ENCODE measurements at regions not wholly inside any gene's neighbourhood (a gene's known extent, or its start where the extent isn't known, plus 50 kb on each side); places are given as distances from the start of the nearest gene placed in this dataset.

DNA sequence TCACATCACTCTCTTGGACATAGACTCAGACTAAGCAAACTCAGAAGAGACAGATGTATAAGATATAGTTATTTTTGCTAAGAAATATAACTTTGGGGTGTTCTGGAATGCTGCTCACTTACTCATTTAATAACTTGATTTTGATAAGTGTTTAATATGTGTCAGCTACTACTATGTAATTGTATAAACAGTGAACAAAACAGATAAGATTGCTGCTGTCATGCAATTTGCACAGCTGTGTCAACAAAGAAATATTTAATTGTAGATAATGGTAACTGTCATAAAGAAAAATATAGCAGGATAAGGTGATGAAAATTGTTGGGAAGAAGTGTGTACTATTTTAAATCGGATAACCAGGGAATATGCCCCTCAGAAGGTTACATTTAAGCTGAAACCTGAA lies 84.1 kb upstream of the ZDHHC17 start:
- H3K9me3 Mint-ChIP-seq: peaks cover 9% of the 10 kb centered on the region
- no peaks in the 10 kb centered on the region for H3K36me3 Mint-ChIP-seq
- peaks cover 1% of the 10 kb centered on the region for H3K4me1 Mint-ChIP-seq
- ATAC-seq (no peak), DNase-seq (ENCODE audit: low spot score) (no peak)
- TF ChIP-seq, protein P1, sequence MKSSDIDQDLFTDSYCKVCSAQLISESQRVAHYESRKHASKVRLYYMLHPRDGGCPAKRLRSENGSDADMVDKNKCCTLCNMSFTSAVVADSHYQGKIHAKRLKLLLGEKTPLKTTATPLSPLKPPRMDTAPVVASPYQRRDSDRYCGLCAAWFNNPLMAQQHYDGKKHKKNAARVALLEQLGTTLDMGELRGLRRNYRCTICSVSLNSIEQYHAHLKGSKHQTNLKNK (CRISPR knock-in tag; IDR thresholded peaks at IDR 0.05): no peak
- TF ChIP-seq, protein P2, sequence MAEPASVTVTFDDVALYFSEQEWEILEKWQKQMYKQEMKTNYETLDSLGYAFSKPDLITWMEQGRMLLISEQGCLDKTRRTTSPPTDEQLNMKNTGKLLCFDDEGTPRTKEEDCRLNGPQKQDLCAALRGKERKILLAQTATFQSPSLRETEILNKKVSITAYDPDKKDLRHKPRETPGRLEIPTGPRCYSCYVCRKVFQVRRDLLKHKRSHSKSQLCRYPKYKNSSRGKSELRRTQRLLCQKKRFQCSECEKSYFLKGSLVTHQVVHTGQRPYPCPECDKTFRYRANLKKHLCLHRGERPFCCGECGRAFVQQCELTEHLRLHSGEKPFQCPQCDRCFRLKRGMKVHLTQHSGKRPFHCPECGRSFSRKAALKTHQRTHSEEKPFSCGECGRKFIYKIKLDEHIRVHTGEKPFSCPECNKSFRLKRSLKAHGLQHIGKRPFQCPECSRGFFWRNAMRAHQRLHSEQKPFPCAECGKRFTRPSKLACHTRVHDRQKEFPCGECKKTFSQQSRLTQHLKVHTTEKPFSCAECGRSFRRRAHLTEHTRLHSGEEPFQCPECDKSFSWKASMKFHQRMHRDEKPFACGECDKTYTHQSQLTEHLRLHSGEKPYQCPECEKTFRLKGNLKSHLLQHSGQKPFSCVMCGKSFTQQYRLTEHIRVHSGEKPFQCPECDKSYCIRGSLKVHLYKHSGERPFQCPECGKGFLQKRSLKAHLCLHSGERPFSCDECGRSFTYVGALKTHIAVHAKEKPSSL (CRISPR knock-in tag; conservative IDR thresholded peaks at IDR 0.05): no peak
- TF ChIP-seq ESRRA (CRISPR knock-in tag; IDR thresholded peaks at IDR 0.05; ENCODE audit: borderline replicate concordance): no peak
- TF ChIP-seq, protein P3, sequence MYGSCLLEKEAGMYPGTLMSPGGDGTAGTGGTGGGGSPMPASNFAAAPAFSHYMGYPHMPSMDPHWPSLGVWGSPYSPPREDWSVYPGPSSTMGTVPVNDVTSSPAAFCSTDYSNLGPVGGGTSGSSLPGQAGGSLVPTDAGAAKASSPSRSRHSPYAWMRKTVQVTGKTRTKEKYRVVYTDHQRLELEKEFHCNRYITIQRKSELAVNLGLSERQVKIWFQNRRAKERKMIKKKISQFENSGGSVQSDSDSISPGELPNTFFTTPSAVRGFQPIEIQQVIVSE (CRISPR knock-in tag; IDR thresholded peaks at IDR 0.05; ENCODE audit: borderline replicate concordance): no peak
- TF ChIP-seq ZNF317 (CRISPR knock-in tag; IDR thresholded peaks at IDR 0.05; ENCODE audit: borderline replicate concordance, low read depth): no peak
- TF ChIP-seq TP53 (CRISPR knock-in tag; IDR thresholded peaks at IDR 0.05): no peak
- no peak for TF ChIP-seq KAT7 (CRISPR knock-in tag; IDR thresholded peaks at IDR 0.05; ENCODE audit: borderline replicate concordance)
- no peak for TF ChIP-seq TCF7 (CRISPR knock-in tag; IDR thresholded peaks at IDR 0.05; ENCODE audit: low read depth)
- TF ChIP-seq TEAD1 (CRISPR knock-in tag; IDR thresholded peaks at IDR 0.05): no peak
- TF ChIP-seq, protein P4, sequence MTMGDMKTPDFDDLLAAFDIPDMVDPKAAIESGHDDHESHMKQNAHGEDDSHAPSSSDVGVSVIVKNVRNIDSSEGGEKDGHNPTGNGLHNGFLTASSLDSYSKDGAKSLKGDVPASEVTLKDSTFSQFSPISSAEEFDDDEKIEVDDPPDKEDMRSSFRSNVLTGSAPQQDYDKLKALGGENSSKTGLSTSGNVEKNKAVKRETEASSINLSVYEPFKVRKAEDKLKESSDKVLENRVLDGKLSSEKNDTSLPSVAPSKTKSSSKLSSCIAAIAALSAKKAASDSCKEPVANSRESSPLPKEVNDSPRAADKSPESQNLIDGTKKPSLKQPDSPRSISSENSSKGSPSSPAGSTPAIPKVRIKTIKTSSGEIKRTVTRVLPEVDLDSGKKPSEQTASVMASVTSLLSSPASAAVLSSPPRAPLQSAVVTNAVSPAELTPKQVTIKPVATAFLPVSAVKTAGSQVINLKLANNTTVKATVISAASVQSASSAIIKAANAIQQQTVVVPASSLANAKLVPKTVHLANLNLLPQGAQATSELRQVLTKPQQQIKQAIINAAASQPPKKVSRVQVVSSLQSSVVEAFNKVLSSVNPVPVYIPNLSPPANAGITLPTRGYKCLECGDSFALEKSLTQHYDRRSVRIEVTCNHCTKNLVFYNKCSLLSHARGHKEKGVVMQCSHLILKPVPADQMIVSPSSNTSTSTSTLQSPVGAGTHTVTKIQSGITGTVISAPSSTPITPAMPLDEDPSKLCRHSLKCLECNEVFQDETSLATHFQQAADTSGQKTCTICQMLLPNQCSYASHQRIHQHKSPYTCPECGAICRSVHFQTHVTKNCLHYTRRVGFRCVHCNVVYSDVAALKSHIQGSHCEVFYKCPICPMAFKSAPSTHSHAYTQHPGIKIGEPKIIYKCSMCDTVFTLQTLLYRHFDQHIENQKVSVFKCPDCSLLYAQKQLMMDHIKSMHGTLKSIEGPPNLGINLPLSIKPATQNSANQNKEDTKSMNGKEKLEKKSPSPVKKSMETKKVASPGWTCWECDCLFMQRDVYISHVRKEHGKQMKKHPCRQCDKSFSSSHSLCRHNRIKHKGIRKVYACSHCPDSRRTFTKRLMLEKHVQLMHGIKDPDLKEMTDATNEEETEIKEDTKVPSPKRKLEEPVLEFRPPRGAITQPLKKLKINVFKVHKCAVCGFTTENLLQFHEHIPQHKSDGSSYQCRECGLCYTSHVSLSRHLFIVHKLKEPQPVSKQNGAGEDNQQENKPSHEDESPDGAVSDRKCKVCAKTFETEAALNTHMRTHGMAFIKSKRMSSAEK (CRISPR knock-in tag; IDR thresholded peaks at IDR 0.05; ENCODE audit: borderline replicate concordance): no peak
- TF ChIP-seq, protein P5, sequence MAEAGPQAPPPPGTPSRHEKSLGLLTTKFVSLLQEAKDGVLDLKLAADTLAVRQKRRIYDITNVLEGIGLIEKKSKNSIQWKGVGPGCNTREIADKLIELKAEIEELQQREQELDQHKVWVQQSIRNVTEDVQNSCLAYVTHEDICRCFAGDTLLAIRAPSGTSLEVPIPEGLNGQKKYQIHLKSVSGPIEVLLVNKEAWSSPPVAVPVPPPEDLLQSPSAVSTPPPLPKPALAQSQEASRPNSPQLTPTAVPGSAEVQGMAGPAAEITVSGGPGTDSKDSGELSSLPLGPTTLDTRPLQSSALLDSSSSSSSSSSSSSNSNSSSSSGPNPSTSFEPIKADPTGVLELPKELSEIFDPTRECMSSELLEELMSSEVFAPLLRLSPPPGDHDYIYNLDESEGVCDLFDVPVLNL (CRISPR knock-in tag; IDR thresholded peaks at IDR 0.05; ENCODE audit: borderline replicate concordance, low read depth): no peak
- TF ChIP-seq ZBTB21 (CRISPR knock-in tag; IDR thresholded peaks at IDR 0.05; ENCODE audit: borderline replicate concordance): no peak
- no peak for TF ChIP-seq JUN (CRISPR knock-in tag; IDR thresholded peaks at IDR 0.05)
- TF ChIP-seq, protein P6, sequence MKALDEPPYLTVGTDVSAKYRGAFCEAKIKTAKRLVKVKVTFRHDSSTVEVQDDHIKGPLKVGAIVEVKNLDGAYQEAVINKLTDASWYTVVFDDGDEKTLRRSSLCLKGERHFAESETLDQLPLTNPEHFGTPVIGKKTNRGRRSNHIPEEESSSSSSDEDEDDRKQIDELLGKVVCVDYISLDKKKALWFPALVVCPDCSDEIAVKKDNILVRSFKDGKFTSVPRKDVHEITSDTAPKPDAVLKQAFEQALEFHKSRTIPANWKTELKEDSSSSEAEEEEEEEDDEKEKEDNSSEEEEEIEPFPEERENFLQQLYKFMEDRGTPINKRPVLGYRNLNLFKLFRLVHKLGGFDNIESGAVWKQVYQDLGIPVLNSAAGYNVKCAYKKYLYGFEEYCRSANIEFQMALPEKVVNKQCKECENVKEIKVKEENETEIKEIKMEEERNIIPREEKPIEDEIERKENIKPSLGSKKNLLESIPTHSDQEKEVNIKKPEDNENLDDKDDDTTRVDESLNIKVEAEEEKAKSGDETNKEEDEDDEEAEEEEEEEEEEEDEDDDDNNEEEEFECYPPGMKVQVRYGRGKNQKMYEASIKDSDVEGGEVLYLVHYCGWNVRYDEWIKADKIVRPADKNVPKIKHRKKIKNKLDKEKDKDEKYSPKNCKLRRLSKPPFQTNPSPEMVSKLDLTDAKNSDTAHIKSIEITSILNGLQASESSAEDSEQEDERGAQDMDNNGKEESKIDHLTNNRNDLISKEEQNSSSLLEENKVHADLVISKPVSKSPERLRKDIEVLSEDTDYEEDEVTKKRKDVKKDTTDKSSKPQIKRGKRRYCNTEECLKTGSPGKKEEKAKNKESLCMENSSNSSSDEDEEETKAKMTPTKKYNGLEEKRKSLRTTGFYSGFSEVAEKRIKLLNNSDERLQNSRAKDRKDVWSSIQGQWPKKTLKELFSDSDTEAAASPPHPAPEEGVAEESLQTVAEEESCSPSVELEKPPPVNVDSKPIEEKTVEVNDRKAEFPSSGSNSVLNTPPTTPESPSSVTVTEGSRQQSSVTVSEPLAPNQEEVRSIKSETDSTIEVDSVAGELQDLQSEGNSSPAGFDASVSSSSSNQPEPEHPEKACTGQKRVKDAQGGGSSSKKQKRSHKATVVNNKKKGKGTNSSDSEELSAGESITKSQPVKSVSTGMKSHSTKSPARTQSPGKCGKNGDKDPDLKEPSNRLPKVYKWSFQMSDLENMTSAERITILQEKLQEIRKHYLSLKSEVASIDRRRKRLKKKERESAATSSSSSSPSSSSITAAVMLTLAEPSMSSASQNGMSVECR (CRISPR knock-in tag; IDR thresholded peaks at IDR 0.05; ENCODE audit: borderline replicate concordance): no peak
- TF ChIP-seq, protein P7, sequence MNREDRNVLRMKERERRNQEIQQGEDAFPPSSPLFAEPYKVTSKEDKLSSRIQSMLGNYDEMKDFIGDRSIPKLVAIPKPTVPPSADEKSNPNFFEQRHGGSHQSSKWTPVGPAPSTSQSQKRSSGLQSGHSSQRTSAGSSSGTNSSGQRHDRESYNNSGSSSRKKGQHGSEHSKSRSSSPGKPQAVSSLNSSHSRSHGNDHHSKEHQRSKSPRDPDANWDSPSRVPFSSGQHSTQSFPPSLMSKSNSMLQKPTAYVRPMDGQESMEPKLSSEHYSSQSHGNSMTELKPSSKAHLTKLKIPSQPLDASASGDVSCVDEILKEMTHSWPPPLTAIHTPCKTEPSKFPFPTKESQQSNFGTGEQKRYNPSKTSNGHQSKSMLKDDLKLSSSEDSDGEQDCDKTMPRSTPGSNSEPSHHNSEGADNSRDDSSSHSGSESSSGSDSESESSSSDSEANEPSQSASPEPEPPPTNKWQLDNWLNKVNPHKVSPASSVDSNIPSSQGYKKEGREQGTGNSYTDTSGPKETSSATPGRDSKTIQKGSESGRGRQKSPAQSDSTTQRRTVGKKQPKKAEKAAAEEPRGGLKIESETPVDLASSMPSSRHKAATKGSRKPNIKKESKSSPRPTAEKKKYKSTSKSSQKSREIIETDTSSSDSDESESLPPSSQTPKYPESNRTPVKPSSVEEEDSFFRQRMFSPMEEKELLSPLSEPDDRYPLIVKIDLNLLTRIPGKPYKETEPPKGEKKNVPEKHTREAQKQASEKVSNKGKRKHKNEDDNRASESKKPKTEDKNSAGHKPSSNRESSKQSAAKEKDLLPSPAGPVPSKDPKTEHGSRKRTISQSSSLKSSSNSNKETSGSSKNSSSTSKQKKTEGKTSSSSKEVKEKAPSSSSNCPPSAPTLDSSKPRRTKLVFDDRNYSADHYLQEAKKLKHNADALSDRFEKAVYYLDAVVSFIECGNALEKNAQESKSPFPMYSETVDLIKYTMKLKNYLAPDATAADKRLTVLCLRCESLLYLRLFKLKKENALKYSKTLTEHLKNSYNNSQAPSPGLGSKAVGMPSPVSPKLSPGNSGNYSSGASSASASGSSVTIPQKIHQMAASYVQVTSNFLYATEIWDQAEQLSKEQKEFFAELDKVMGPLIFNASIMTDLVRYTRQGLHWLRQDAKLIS (CRISPR knock-in tag; IDR thresholded peaks at IDR 0.05; ENCODE audit: borderline replicate concordance): no peak
- H3K27me3 Mint-ChIP-seq (ENCODE audit: low read depth): no peaks in the 10 kb centered on the region
- ChIA-PET POLR2A (no interaction called here), CTCF (interaction anchor here (1.2 kb wide), 1 partner anchor 8 kb away, joined by 3 read pairs; no protein-coding TSS in a partner anchor)
- H3K4me3 Mint-ChIP-seq: no peak overlapping the region
- no peak overlapping the region for H3K27ac Mint-ChIP-seq
